Gastroesophageal sphincter (tissue), 4 donors: ENCODE measurements at regions not wholly inside any gene's neighbourhood (a gene's known extent, or its start where the extent isn't known, plus 50 kb on each side); places are given as distances from the start of the nearest gene placed in this dataset.
A peak's percentile ranks its signal among the peaks of the same experiment; 100 is the strongest.

ENCODE experiments used
- ATAC-seq: fragments of 150-250 bp; one replicate; pipeline ENCODE4 v1.9.1; 2016; ENCODE audit warnings: mild to moderate bottlenecking, moderate library complexity
- H3K27ac ChIP-seq, 4 donors: fragments of 200-600 bp; sonication (generic) in 3 of 4; 1 replicate in 3 of 4; 2 replicates in 1 of 4; pipeline ENCODE4 v1.5.1; 2016 to 2019
- H3K27me3 ChIP-seq: fragments of 200-600 bp; sonication (generic); one replicate; pipeline ENCODE4 v1.5.1; 2019
- H3K36me3 ChIP-seq, 2 donors: fragments of 200-600 bp; sonication (generic); one replicate each; pipeline ENCODE4 v1.5.1; 2019; ENCODE audit warnings: control low read depth in 1 of 2
- H3K4me1 ChIP-seq, 3 donors: fragments of 200-600 bp; sonication (generic); 1 replicate in 2 of 3; 2 replicates in 1 of 3; pipeline ENCODE4 v1.5.1; 2016 to 2019; ENCODE audit warnings: control low read depth in 2 of 3
- H3K4me3 ChIP-seq, 2 donors: fragments of 200-600 bp; sonication (generic); one replicate each; pipeline ENCODE4 v1.5.1; 2019; ENCODE audit warnings: mild to moderate bottlenecking in 1 of 2, moderate library complexity in 1 of 2
- H3K9me3 ChIP-seq, 3 donors: fragments of 200-600 bp; sonication (generic); one replicate each; pipeline ENCODE4 v1.5.1; 2017 to 2019; ENCODE audit warnings: control low read depth in 2 of 3
- CTCF ChIP-seq, 4 experiments: fragments of 200-600 bp in 2 of 4; fragments of 450-650 bp in 2 of 4; sonication (generic) in 1 of 4; IDR thresholded peaks; one replicate each; pipeline ENCODE4 v1.5.1; 2017 to 2019; ENCODE audit warnings: antibody characterized with exemption in 4 of 4, mild to moderate bottlenecking in 2 of 4, moderate library complexity in 2 of 4
- EP300 ChIP-seq: sonication (generic); formaldehyde crosslinking; IDR thresholded peaks from one replicate; pipeline ENCODE4 v1.6.1; 2017; ENCODE audit warnings: antibody characterized with exemption, mild to moderate bottlenecking
- POLR2A ChIP-seq, 2 donors: fragments of 450-650 bp; IDR thresholded peaks; one replicate each; pipeline ENCODE4 v1.6.1; 2017; ENCODE audit warnings: antibody characterized with exemption in 2 of 2, mild to moderate bottlenecking in 2 of 2, moderate library complexity in 1 of 2
- POLR2AphosphoS5 ChIP-seq: sonication (generic); formaldehyde crosslinking; IDR thresholded peaks from one replicate; pipeline ENCODE4 v1.6.1; 2017; ENCODE audit warnings: antibody characterized with exemption
- WGBS, 2 donors: methylation state at CpG; one replicate each; pipeline ENCODE4 v1.1.5; 2018; ENCODE audit warnings: low coverage in 1 of 2; 5-methylcytosine and 5-hydroxymethylcytosine counted together

- WGBS, 2 donors, result 70 to 80% methylated on average over 5 to 6 of the region's 8 CpGs
- ATAC-seq, result no peak
- peaks cover 0 to 19% (median 8%) of the 10 kb centered on the region in 3 donors for H3K4me1 ChIP-seq
- no peaks in the 10 kb centered on the region for H3K36me3 ChIP-seq
- TF ChIP-seq POLR2A (IDR thresholded peaks at IDR 0.05), result no peak
- no peak overlapping the region for H3K4me3 ChIP-seq
- peaks cover 50% of the 10 kb centered on the region for H3K27me3 ChIP-seq
- no peak overlapping the region for H3K27ac ChIP-seq
- no peaks in the 10 kb centered on the region for H3K9me3 ChIP-seq
Measured at GRCh38 chr7:22551768-22552513, 52.0 kb upstream of the STEAP1B start.

- 58 to 72% methylated on average over 4 to 6 of the region's 6 CpGs for WGBS, 2 donors
- Histone ChIP-seq H3K36me3 (no peaks in the 10 kb centered on the region), H3K9me3 (no peaks in the 10 kb centered on the region), H3K27me3 (peaks cover 56% of the 10 kb centered on the region), H3K4me1 (peaks cover 0 to 19% (median 8%) of the 10 kb centered on the region in 3 donors), H3K4me3 (peak overlapping the region in 1 of 2 donors; percentile 37), H3K27ac (no peak overlapping the region)
- TF ChIP-seq CTCF (IDR thresholded peaks at IDR 0.05), result no peak
- TF ChIP-seq POLR2AphosphoS5, result no peak
- no peak for TF ChIP-seq EP300
- no peak for TF ChIP-seq POLR2A (IDR thresholded peaks at IDR 0.05)
- ATAC-seq, result no peak
Measured at GRCh38 chr7:22550514-22551030, 50.6 kb upstream of the STEAP1B start.

GRCh38 chr7:22549667-22550513, 49.9 kb upstream of the STEAP1B start:
- WGBS, 2 donors, result 2 to 6% methylated on average over 11 to 15 of the region's 48 CpGs
- Histone ChIP-seq H3K4me1 (peaks cover 0 to 19% (median 8%) of the 10 kb centered on the region in 3 donors), H3K27ac (no peak overlapping the region), H3K36me3 (no peaks in the 10 kb centered on the region), H3K9me3 (no peaks in the 10 kb centered on the region), H3K4me3 (peak overlapping the region in 1 of 2 donors; percentile 37), H3K27me3 (peaks cover 62% of the 10 kb centered on the region)
- no peak for ATAC-seq
- TF ChIP-seq CTCF (IDR thresholded peaks at IDR 0.05), result peak in 2 of 4 experiments; percentile 43 to 85
- no peak for TF ChIP-seq EP300
